Uterus (tissue), 3 donors: ENCODE measurements at regions not wholly inside any gene's neighbourhood (a gene's known extent, or its start where the extent isn't known, plus 50 kb on each side); places are given as distances from the start of the nearest gene placed in this dataset.

ENCODE experiments used
- DNase-seq, 2 donors: peaks; one replicate each; pipeline ENCODE4 v3.0.0-alpha.2; 2019 to 2020
- H3K27ac ChIP-seq, 2 donors: fragments of 200-600 bp; sonication (generic); 1 replicate in 1 of 2; 2 replicates in 1 of 2; pipeline ENCODE4 v1.5.1; 2016 to 2018
- H3K27me3 ChIP-seq, 2 donors: fragments of 200-600 bp; sonication (generic); one replicate each; pipeline ENCODE4 v1.5.1; 2018 to 2019; ENCODE audit warnings: control low read depth in 1 of 2
- H3K36me3 ChIP-seq, 2 donors: fragments of 200-600 bp; sonication (generic); one replicate each; pipeline ENCODE4 v1.5.1; 2019; ENCODE audit warnings: control low read depth in 1 of 2
- H3K4me1 ChIP-seq, 2 donors: fragments of 200-600 bp; sonication (generic); one replicate each; pipeline ENCODE4 v1.5.1; 2018 to 2019; ENCODE audit warnings: control low read depth in 1 of 2
- H3K4me3 ChIP-seq, 2 donors: fragments of 200-600 bp; sonication (generic); 1 replicate in 1 of 2; 2 replicates in 1 of 2; pipeline ENCODE4 v1.5.1; 2018 to 2019; ENCODE audit warnings: mild to moderate bottlenecking in 1 of 2
- H3K9me3 ChIP-seq, 2 donors: fragments of 200-600 bp; sonication (generic); one replicate each; pipeline ENCODE4 v1.5.1; 2019; ENCODE audit warnings: control low read depth in 1 of 2
- POLR2A ChIP-seq, 2 donors: fragments of 450-650 bp; IDR thresholded peaks; one replicate each; pipeline ENCODE4 v1.6.1; 2016; ENCODE audit warnings: antibody characterized with exemption in 2 of 2, mild to moderate bottlenecking in 1 of 2, moderate library complexity in 1 of 2
- intact Hi-C: fragments of 100-400 bp; cut with DNase I; formaldehyde crosslinking; loops from one replicate; pipeline ENCODE4 v1.15.1; 2023; ENCODE audit warnings: low total_unique reads
- TF ChIP-seq, protein P1 (sequence below), 4 experiments: fragments of 200-600 bp in 2 of 4; fragments of 450-650 bp in 2 of 4; sonication (generic) in 2 of 4; IDR thresholded peaks; one replicate each; pipeline ENCODE4 v1.5.1; 2016 to 2019; ENCODE audit warnings: antibody characterized with exemption in 4 of 4, mild to moderate bottlenecking in 2 of 4, moderate library complexity in 1 of 4
- donor health status: DM: yes; HTN: yes; CAD: no.

DNA sequence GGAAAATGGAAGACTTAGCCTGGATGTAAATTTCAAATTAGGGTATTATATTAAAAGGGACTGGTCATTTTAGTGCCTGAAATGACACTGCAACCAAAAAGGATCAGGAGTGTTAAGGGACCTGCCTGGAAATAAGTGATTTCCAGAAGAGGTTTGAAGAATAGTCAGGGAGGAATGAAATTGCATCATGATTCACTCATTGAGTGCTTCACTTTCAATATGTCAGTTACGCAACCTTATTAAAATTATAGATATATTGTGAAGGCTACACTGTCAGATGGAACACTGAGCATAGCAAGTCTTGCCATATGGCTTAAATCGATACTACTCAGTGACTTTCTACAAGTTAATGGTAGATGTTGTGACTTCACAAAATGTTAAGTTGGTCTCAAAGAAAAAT is 275.2 kb upstream of the DPYD start:
- H3K9me3 ChIP-seq: no peaks in the 10 kb centered on the region
- no peak overlapping the region for H3K27ac ChIP-seq
- no peaks in the 10 kb centered on the region for H3K4me1 ChIP-seq
- no peaks in the 10 kb centered on the region for H3K27me3 ChIP-seq
- intact Hi-C loops: no loop called here
- H3K36me3 ChIP-seq: no peaks in the 10 kb centered on the region
- no peak for DNase-seq
- no peak overlapping the region for H3K4me3 ChIP-seq
- TF ChIP-seq, protein P1, sequence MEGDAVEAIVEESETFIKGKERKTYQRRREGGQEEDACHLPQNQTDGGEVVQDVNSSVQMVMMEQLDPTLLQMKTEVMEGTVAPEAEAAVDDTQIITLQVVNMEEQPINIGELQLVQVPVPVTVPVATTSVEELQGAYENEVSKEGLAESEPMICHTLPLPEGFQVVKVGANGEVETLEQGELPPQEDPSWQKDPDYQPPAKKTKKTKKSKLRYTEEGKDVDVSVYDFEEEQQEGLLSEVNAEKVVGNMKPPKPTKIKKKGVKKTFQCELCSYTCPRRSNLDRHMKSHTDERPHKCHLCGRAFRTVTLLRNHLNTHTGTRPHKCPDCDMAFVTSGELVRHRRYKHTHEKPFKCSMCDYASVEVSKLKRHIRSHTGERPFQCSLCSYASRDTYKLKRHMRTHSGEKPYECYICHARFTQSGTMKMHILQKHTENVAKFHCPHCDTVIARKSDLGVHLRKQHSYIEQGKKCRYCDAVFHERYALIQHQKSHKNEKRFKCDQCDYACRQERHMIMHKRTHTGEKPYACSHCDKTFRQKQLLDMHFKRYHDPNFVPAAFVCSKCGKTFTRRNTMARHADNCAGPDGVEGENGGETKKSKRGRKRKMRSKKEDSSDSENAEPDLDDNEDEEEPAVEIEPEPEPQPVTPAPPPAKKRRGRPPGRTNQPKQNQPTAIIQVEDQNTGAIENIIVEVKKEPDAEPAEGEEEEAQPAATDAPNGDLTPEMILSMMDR (IDR thresholded peaks at IDR 0.05): no peak
- no peak for TF ChIP-seq POLR2A (IDR thresholded peaks at IDR 0.05)

DNA sequence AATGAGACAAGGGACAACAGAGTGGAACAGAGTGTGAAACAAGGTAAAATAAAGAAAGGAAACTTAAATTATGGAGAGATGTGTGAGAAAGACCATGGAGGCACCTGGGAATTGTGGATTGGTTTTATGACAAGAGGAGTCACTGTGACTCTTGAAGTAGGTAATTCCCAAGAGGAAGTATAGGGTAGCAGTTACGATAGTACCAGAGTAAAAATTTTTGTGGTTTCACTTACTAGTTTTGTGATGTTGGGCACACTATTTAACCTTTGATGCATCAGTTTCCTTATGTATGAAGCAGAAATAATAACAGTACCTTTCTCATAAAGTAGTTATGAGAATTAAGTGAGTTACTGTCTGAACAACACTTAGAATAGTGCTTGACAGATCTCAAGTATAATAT is 267.9 kb upstream of the DPYD start:
- Histone ChIP-seq H3K4me3 (no peak overlapping the region), H3K27ac (no peak overlapping the region), H3K4me1 (no peaks in the 10 kb centered on the region), H3K36me3 (no peaks in the 10 kb centered on the region), H3K27me3 (no peaks in the 10 kb centered on the region), H3K9me3 (no peaks in the 10 kb centered on the region)
- no peak for TF ChIP-seq POLR2A (IDR thresholded peaks at IDR 0.05)
- TF ChIP-seq, protein P1 (IDR thresholded peaks at IDR 0.05): no peak
- DNase-seq: no peak
- intact Hi-C loops: no loop called here

DNA sequence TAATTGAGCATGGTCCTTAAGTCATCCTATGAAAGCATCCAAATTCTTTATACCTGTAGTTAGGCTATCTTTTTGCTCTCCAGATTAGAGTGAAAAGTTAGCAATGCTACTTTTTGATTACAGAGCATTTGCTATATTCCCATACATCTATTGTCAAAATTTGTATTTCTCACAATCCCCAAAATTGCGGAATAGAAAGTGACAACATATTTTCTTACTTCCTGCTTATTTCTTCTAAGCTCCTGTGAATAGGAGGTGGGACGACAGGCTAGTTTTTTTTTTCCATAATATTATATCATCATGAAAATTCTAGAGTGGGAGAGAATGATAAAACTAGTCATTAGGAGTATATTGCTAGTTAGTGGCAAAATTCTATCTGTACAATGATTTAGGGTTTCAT is 264.0 kb upstream of the DPYD start:
- no peak overlapping the region for H3K4me3 ChIP-seq
- no peak overlapping the region for H3K27ac ChIP-seq
- H3K9me3 ChIP-seq: no peaks in the 10 kb centered on the region
- H3K36me3 ChIP-seq: no peaks in the 10 kb centered on the region
- intact Hi-C loops: no loop called here
- TF ChIP-seq, protein P1 (IDR thresholded peaks at IDR 0.05): no peak
- H3K4me1 ChIP-seq: no peaks in the 10 kb centered on the region
- H3K27me3 ChIP-seq: no peaks in the 10 kb centered on the region
- DNase-seq: no peak

- no peak for DNase-seq
- TF ChIP-seq POLR2A (IDR thresholded peaks at IDR 0.05): no peak
- TF ChIP-seq, protein P1 (IDR thresholded peaks at IDR 0.05): no peak
- Histone ChIP-seq H3K27me3 (no peaks in the 10 kb centered on the region), H3K4me1 (no peaks in the 10 kb centered on the region), H3K9me3 (no peaks in the 10 kb centered on the region), H3K4me3 (no peak overlapping the region), H3K27ac (no peak overlapping the region), H3K36me3 (no peaks in the 10 kb centered on the region)
- intact Hi-C loops: no loop called here
These were observed 260.4 kb upstream of the DPYD start for GRCh38 chr1:98181036-98181764.

GRCh38 chr1:98179151-98179773 is 258.4 kb upstream of the DPYD start:
- Histone ChIP-seq H3K9me3 (no peaks in the 10 kb centered on the region), H3K4me1 (no peaks in the 10 kb centered on the region), H3K36me3 (no peaks in the 10 kb centered on the region), H3K27ac (no peak overlapping the region), H3K27me3 (no peaks in the 10 kb centered on the region), H3K4me3 (no peak overlapping the region)
- DNase-seq: no peak
- intact Hi-C loops: no loop called here
- TF ChIP-seq, protein P1 (IDR thresholded peaks at IDR 0.05): no peak
- TF ChIP-seq POLR2A (IDR thresholded peaks at IDR 0.05): no peak
